ENCODE measurements at regions not wholly inside any gene's neighbourhood (a gene's known extent, or its start where the extent isn't known, plus 50 kb on each side); places are given as distances from the start of the nearest gene placed in this dataset.
A peak's percentile ranks its signal among the peaks of the same experiment; 100 is the strongest.

DNA sequence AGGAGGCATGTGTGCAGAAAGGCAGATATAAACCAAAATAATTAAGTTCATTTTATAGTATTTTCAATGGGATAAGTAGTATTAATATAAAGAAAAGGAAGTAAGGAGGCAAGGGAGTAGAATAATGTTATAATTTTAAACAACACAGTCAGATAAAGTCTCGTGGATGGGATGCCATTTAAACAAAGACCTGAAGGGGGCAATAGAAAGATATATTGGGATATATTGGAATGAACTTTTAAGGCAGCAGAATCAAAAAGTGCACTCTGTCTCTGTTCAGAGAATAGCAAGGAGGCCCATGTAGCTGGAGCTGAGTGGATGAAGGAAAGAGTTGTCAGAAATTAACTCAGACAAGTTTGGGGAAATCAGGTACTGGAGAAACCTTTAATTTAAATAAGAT, 158.7 kb downstream of the CGGBP1 start:
- TF ChIP-seq, protein P1, sequence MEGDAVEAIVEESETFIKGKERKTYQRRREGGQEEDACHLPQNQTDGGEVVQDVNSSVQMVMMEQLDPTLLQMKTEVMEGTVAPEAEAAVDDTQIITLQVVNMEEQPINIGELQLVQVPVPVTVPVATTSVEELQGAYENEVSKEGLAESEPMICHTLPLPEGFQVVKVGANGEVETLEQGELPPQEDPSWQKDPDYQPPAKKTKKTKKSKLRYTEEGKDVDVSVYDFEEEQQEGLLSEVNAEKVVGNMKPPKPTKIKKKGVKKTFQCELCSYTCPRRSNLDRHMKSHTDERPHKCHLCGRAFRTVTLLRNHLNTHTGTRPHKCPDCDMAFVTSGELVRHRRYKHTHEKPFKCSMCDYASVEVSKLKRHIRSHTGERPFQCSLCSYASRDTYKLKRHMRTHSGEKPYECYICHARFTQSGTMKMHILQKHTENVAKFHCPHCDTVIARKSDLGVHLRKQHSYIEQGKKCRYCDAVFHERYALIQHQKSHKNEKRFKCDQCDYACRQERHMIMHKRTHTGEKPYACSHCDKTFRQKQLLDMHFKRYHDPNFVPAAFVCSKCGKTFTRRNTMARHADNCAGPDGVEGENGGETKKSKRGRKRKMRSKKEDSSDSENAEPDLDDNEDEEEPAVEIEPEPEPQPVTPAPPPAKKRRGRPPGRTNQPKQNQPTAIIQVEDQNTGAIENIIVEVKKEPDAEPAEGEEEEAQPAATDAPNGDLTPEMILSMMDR (IDR thresholded peaks at IDR 0.05 in 4 of 5, conservative IDR thresholded peaks at IDR 0.05 in 1 of 5): peak in 1 of 5 experiments; percentile 22
- no peak for TF ChIP-seq POLR2A (IDR thresholded peaks at IDR 0.05)

All from gastrocnemius medialis (tissue), 4 donors.